Calu3 (cell line): ENCODE measurements at regions not wholly inside any gene's neighbourhood (a gene's known extent, or its start where the extent isn't known, plus 50 kb on each side); places are given as distances from the start of the nearest gene placed in this dataset.
A peak's percentile ranks its signal among the peaks of the same experiment; 100 is the strongest.

Source experiments
- BruUV-seq: library from RNA; stranded (reverse); fragments of 400-500 nt; replicated peaks from 2 replicates; lab custom pipeline; 2021; lab: Mats Ljungman, UMichigan
- CTCF ChIA-PET: fragments of 300-600 bp; sonication (Branson Sonifier 250); formaldehyde crosslinking; loops from one replicate; lab custom pipeline; 2022; ENCODE audit warnings: antibody characterized with exemption; lab: Charles Lee
- DNase-seq: peaks from one replicate; pipeline ENCODE4 v3.0.0; 2022
- H3K27ac Mint-ChIP-seq: one replicate; pipeline ENCODE4 v1.8.0; 2022; ENCODE audit warnings: mixed read lengths; ENCODE audit not compliant: unreplicated experiment
- H3K27me3 Mint-ChIP-seq: one replicate; pipeline ENCODE4 v1.8.0; 2022; ENCODE audit warnings: mixed read lengths; ENCODE audit not compliant: unreplicated experiment
- H3K36me3 Mint-ChIP-seq: one replicate; pipeline ENCODE4 v1.8.0; 2022; ENCODE audit warnings: mild to moderate bottlenecking, moderate library complexity, mixed read lengths; ENCODE audit not compliant: insufficient read depth, unreplicated experiment
- H3K4me1 Mint-ChIP-seq: one replicate; pipeline ENCODE4 v1.8.0; 2022; ENCODE audit warnings: mild to moderate bottlenecking, low read depth, mixed read lengths; ENCODE audit not compliant: unreplicated experiment
- H3K4me3 Mint-ChIP-seq: one replicate; pipeline ENCODE4 v1.8.0; 2022; ENCODE audit warnings: mild to moderate bottlenecking, low read depth, moderate library complexity, mixed read lengths; ENCODE audit not compliant: unreplicated experiment
- H3K9me3 Mint-ChIP-seq: one replicate; pipeline ENCODE4 v1.8.0; 2022; ENCODE audit warnings: low read depth, mixed read lengths; ENCODE audit not compliant: unreplicated experiment
- intact Hi-C: fragments of 100-400 bp; cut with micrococcal nuclease; formaldehyde crosslinking; loops from one replicate; pipeline ENCODE4 v1.10.0; 2022; ENCODE audit not compliant: unreplicated experiment
- TF ChIP-seq, protein P1 (sequence below): fragments of 200-600 bp; IDR thresholded peaks from one replicate; pipeline ENCODE4 v1.8.0; 2022; ENCODE audit warnings: antibody characterized with exemption; ENCODE audit not compliant: unreplicated experiment

DNA sequence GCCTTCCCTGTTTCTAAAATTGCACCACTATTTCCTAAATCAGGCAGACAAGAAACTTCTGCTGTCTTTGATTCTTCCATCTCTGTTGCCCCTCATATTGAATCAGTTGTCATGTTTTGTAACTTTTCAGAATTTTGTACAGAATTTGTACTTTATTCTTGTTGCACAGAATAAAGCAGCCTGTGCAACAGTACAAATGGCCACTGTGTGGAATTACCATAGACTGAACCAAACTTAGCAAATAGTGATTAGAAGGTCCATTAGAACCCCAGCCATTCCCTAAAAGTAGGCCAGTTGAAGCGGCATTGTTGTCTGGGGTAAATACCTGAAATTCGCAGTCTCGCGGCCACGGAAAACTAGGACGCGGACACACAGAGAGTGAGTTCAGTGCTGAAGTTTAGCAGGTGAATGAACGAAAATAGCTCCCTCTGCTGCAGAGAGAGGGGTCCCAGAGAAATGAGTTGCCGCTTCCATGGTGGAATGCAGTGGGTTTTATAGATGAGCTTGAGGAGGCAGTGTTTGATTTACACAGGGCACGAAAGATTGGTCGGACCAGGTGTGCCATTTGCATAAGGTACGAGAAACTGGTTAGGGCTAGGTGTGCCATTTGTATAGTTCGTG, 71.8 kb downstream of the C4orf33 start:
- CTCF ChIA-PET, result no interaction called here
- Mint-ChIP-seq H3K27ac (no peak overlapping the region), H3K36me3 (no peaks in the 10 kb centered on the region), H3K27me3 (no peaks in the 10 kb centered on the region), H3K4me1 (no peaks in the 10 kb centered on the region), H3K9me3 (no peaks in the 10 kb centered on the region), H3K4me3 (peak overlapping the region; percentile 20)
- DNase-seq, result no peak
- intact Hi-C loops, result no loop called here
- TF ChIP-seq, protein P1, sequence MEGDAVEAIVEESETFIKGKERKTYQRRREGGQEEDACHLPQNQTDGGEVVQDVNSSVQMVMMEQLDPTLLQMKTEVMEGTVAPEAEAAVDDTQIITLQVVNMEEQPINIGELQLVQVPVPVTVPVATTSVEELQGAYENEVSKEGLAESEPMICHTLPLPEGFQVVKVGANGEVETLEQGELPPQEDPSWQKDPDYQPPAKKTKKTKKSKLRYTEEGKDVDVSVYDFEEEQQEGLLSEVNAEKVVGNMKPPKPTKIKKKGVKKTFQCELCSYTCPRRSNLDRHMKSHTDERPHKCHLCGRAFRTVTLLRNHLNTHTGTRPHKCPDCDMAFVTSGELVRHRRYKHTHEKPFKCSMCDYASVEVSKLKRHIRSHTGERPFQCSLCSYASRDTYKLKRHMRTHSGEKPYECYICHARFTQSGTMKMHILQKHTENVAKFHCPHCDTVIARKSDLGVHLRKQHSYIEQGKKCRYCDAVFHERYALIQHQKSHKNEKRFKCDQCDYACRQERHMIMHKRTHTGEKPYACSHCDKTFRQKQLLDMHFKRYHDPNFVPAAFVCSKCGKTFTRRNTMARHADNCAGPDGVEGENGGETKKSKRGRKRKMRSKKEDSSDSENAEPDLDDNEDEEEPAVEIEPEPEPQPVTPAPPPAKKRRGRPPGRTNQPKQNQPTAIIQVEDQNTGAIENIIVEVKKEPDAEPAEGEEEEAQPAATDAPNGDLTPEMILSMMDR, result no peak
- no TSS peak for BruUV-seq

DNA sequence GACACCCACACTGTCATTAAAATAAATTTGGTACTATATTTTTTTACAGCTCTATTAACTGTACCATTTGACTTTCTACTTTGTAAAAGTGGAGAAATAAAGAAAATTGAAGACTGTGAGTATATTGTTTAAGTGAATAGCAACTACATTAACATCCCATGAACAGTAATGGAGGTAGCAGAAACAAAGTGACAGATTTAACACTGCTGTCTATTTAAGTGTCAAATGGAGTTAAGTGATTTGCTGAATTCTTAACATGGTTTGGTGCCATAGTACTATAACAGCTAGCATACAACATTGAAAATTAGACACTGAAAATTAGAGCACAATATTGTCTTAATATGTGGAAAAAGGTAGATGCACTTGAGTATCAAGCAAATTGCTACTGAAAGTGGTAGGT, 76.2 kb downstream of the C4orf33 start:
- TF ChIP-seq, protein P1, result no peak
- no peaks in the 10 kb centered on the region for H3K4me1 Mint-ChIP-seq
- CTCF ChIA-PET, result no interaction called here
- no peak for DNase-seq
- no peaks in the 10 kb centered on the region for H3K9me3 Mint-ChIP-seq
- no TSS peak for BruUV-seq
- intact Hi-C loops, result no loop called here
- H3K27me3 Mint-ChIP-seq, result no peaks in the 10 kb centered on the region
- H3K4me3 Mint-ChIP-seq, result no peak overlapping the region
- H3K36me3 Mint-ChIP-seq, result no peaks in the 10 kb centered on the region
- no peak overlapping the region for H3K27ac Mint-ChIP-seq

DNA sequence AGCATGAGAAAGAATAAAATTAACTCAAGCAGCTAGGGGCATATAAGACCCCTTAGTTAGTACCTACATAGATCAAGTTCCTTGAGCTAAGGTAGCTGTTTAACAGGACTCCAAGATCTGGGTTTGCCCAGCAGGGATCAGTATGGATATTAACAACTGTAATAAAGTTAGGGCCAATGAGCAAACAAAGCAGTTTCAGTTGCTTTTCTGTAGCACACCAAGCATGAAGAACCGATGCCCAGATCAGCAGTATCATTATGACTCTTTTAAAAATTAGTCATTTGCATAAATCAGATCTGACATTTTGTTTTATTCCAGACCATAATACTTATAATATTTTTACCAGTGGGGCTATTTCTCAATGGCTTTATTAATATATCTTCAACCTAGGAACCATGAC, 80.9 kb downstream of the C4orf33 start:
- no peak overlapping the region for H3K27ac Mint-ChIP-seq
- CTCF ChIA-PET, result no interaction called here
- intact Hi-C loops, result no loop called here
- no peaks in the 10 kb centered on the region for H3K27me3 Mint-ChIP-seq
- no peaks in the 10 kb centered on the region for H3K36me3 Mint-ChIP-seq
- H3K4me3 Mint-ChIP-seq, result no peak overlapping the region
- DNase-seq, result no peak
- TF ChIP-seq, protein P1, result no peak
- H3K9me3 Mint-ChIP-seq, result no peaks in the 10 kb centered on the region
- BruUV-seq, result no TSS peak
- H3K4me1 Mint-ChIP-seq, result no peaks in the 10 kb centered on the region

DNA sequence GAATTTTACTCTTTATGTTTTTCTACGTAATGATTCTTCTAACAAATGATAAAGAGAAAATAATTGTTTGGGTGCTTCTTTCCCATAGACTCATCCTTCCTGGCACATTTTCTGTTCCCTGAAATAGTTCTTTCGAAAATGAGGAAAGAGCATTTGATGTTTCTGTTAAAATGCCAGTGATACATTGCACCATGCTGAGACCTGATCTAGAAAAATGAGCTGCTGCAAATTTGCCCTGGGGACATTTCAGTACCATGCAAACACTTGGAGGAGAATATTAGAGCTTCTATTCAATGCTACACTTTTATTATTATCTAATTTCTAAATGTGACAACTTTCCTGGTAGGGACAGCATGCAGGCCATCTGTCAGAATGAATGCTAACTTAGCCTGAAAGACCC, 83.3 kb downstream of the C4orf33 start:
- TF ChIP-seq, protein P1, result no peak
- intact Hi-C loops, result no loop called here
- Mint-ChIP-seq H3K36me3 (no peaks in the 10 kb centered on the region), H3K4me3 (no peak overlapping the region), H3K27me3 (no peaks in the 10 kb centered on the region), H3K27ac (no peak overlapping the region), H3K9me3 (peaks cover under 1% of the 10 kb centered on the region), H3K4me1 (no peaks in the 10 kb centered on the region)
- DNase-seq, result no peak
- no TSS peak for BruUV-seq
- CTCF ChIA-PET, result no interaction called here
